H1 (cell line): ENCODE measurements at regions not wholly inside any gene's neighbourhood (a gene's known extent, or its start where the extent isn't known, plus 50 kb on each side); places are given as distances from the start of the nearest gene placed in this dataset.

Source experiments
- CTCF ChIA-PET: fragments of 300-600 bp; sonication (Branson Sonifier 250); formaldehyde crosslinking; loops from one replicate; lab custom pipeline; 2021; ENCODE audit not compliant: partially characterized antibody; lab: Charles Lee
- POLR2A ChIA-PET: fragments of 300-600 bp; sonication (Branson Sonifier 250); formaldehyde crosslinking; loops from one replicate; lab custom pipeline; 2021; ENCODE audit warnings: inconsistent platforms; ENCODE audit not compliant: partially characterized antibody; lab: Charles Lee
- DNase-seq, 2 experiments: peaks; one replicate each; pipeline versions ENCODE4 v3.0.0 to v3.0.0-alpha.2; 2010 to 2022; ENCODE audit warnings: low spot score in 2 of 2, low read depth in 1 of 2, mixed read lengths in 1 of 2
- FAIRE-seq: peaks from 2 replicates; lab custom pipeline; 2011; peaks lifted over from hg19 to GRCh38; lab: Jason Lieb, UNC
- H2AFZ ChIP-seq: 2 replicates; pipeline ENCODE4 v1.8.1; 2012; ENCODE audit warnings: low read length, inconsistent platforms
- H2AK5ac ChIP-seq: 2 replicates; pipeline ENCODE4 v1.6.1; 2013; ENCODE audit warnings: low read depth, low read length
- H2BK120ac ChIP-seq: replicated peaks from 2 replicates; pipeline ENCODE3; 2013; ENCODE audit warnings: low read depth, low read length, inconsistent platforms
- H2BK12ac ChIP-seq: 2 replicates; pipeline ENCODE4 v1.6.1; 2013; ENCODE audit warnings: low read depth, low read length
- H2BK15ac ChIP-seq: 2 replicates; pipeline ENCODE4 v1.6.1; 2013; ENCODE audit warnings: low read length
- H2BK20ac ChIP-seq: 2 replicates; pipeline ENCODE4 v1.6.1; 2013; ENCODE audit warnings: low read length
- H2BK5ac ChIP-seq: 2 replicates; pipeline ENCODE4 v1.6.1; 2013; ENCODE audit warnings: low read depth, low read length
- H3K14ac ChIP-seq: 2 replicates; pipeline ENCODE4 v1.6.1; 2013; ENCODE audit warnings: inconsistent platforms; ENCODE audit not compliant: insufficient read length
- H3K18ac ChIP-seq: 2 replicates; pipeline ENCODE4 v1.6.1; 2013; ENCODE audit warnings: low read length; ENCODE audit errors: extremely low read depth
- H3K23ac ChIP-seq: 2 replicates; pipeline ENCODE4 v1.6.1; 2013; ENCODE audit warnings: inconsistent platforms; ENCODE audit not compliant: insufficient read length
- H3K23me2 ChIP-seq: 2 replicates; pipeline ENCODE4 v1.6.1; 2013; ENCODE audit warnings: low read depth, low read length
- H3K27ac ChIP-seq: 2 replicates; pipeline ENCODE4 v1.6.1; 2011; ENCODE audit warnings: low read depth, low read length, inconsistent platforms
- H3K27me3 ChIP-seq, 4 experiments: replicated peaks in 1 of 4; 1 replicate in 1 of 4; 2 replicates in 3 of 4; pipeline versions ENCODE4 v1.6.1 to v1.8.1; 2011 to 2013; ENCODE audit warnings: low read length in 3 of 4, mild to moderate bottlenecking in 3 of 4, inconsistent platforms in 2 of 4, mixed read lengths in 2 of 4, moderate library complexity in 1 of 4; ENCODE audit not compliant: control insufficient read depth in 3 of 4, insufficient read depth in 3 of 4; ENCODE audit errors: extremely low read depth in 1 of 4
- H3K36me3 ChIP-seq, 4 experiments: 2 replicates each; pipeline versions ENCODE4 v1.6.1 to v1.8.1; 2011 to 2013; ENCODE audit warnings: mild to moderate bottlenecking in 4 of 4, low read length in 3 of 4, moderate library complexity in 2 of 4, control low read depth in 1 of 4, inconsistent platforms in 1 of 4; ENCODE audit not compliant: insufficient read depth in 4 of 4, control insufficient read depth in 2 of 4
- H3K4ac ChIP-seq: replicated peaks from 2 replicates; pipeline ENCODE3; 2013; ENCODE audit warnings: low read length, low read depth, mixed read lengths, inconsistent platforms; ENCODE audit not compliant: insufficient read length
- H3K4me1 ChIP-seq, 4 experiments: replicated peaks in 1 of 4; 1 replicate in 1 of 4; 2 replicates in 3 of 4; pipeline versions ENCODE4 v1.6.1 to v1.8.1; 2011 to 2013; ENCODE audit warnings: low read length in 3 of 4, inconsistent platforms in 2 of 4, mixed read lengths in 1 of 4; ENCODE audit not compliant: insufficient read depth in 4 of 4, control insufficient read depth in 3 of 4
- H3K4me2 ChIP-seq, 2 experiments: 2 replicates each; pipeline versions ENCODE4 v1.6.1 to v1.8.1; 2011 to 2013; ENCODE audit warnings: low read depth in 2 of 2, low read length in 2 of 2, control low read depth in 1 of 2, inconsistent platforms in 1 of 2, mild to moderate bottlenecking in 1 of 2; ENCODE audit not compliant: insufficient read depth in 1 of 2
- H3K4me3 ChIP-seq, 4 experiments: fragments of 200-600, 300-600 bp in 1 of 4; sonication (generic), shearing (Covaris generic), sonication (Bioruptor Twin) in 1 of 4; 2 replicates each; pipeline versions ENCODE4 v1.5.1 to v1.8.1; 2011 to 2016; ENCODE audit warnings: low read length in 4 of 4, low read depth in 3 of 4, control low read depth in 2 of 4, inconsistent platforms in 2 of 4, mild to moderate bottlenecking in 2 of 4, mixed read lengths in 1 of 4, moderate library complexity in 1 of 4; ENCODE audit not compliant: insufficient read depth in 2 of 4; ENCODE audit errors: extremely low read depth in 1 of 4
- H3K56ac ChIP-seq: replicated peaks from 2 replicates; pipeline ENCODE3; 2013; ENCODE audit warnings: low read depth, mild to moderate bottlenecking, mixed read lengths, low read length, inconsistent platforms; ENCODE audit not compliant: insufficient read length
- H3K79me1 ChIP-seq: 2 replicates; pipeline ENCODE4 v1.6.1; 2013; ENCODE audit warnings: low read depth, low read length, control low read depth
- H3K79me2 ChIP-seq, 2 experiments: 2 replicates each; pipeline versions ENCODE4 v1.6.1 to v1.8.1; 2012 to 2013; ENCODE audit warnings: low read length in 2 of 2, mild to moderate bottlenecking in 2 of 2, inconsistent platforms in 1 of 2; ENCODE audit not compliant: insufficient read depth in 2 of 2, control insufficient read depth in 1 of 2
- H3K9ac ChIP-seq, 4 experiments: replicated peaks in 1 of 4; 1 replicate in 1 of 4; 2 replicates in 3 of 4; pipeline versions ENCODE4 v1.6.1 to v1.8.1; 2011 to 2013; ENCODE audit warnings: low read depth in 3 of 4, low read length in 3 of 4, control low read depth in 2 of 4, mild to moderate bottlenecking in 2 of 4, moderate library complexity in 2 of 4, inconsistent platforms in 1 of 4; ENCODE audit errors: extremely low read depth in 1 of 4
- H3K9me3 ChIP-seq, 2 experiments: 2 replicates each; pipeline versions ENCODE4 v1.6.1 to v1.8.1; 2012 to 2013; ENCODE audit warnings: mild to moderate bottlenecking in 2 of 2, moderate library complexity in 2 of 2, control low read depth in 1 of 2, inconsistent platforms in 1 of 2, low read depth in 1 of 2, low read length in 1 of 2, mixed read lengths in 1 of 2; ENCODE audit not compliant: insufficient read depth in 2 of 2
- H4K20me1 ChIP-seq, 2 experiments: replicated peaks in 1 of 2; 2 replicates each; pipeline versions ENCODE3 to v1.8.1; 2011 to 2013; ENCODE audit warnings: inconsistent platforms in 2 of 2, low read length in 2 of 2, mild to moderate bottlenecking in 1 of 2; ENCODE audit not compliant: insufficient read depth in 2 of 2, control insufficient read depth in 1 of 2
- H4K5ac ChIP-seq: 2 replicates; pipeline ENCODE4 v1.6.1; 2013; ENCODE audit warnings: low read length, low read depth, mixed read lengths, inconsistent platforms; ENCODE audit not compliant: insufficient read length
- H4K8ac ChIP-seq: 2 replicates; pipeline ENCODE4 v1.8.0; 2013; ENCODE audit warnings: mild to moderate bottlenecking, moderate library complexity, low read length, inconsistent platforms; ENCODE audit not compliant: insufficient read depth; ENCODE audit errors: extremely low read depth
- H4K91ac ChIP-seq: replicated peaks from 2 replicates; pipeline ENCODE3; 2013; ENCODE audit warnings: low read length, mixed read lengths, inconsistent platforms; ENCODE audit not compliant: insufficient read length
- BRCA1 ChIP-seq: IDR thresholded peaks from 2 replicates; pipeline ENCODE4 v1.6.1; 2012; ENCODE audit warnings: low read depth, low read length, improper control_type of control experiment
- KDM1A ChIP-seq: fragments of 200-600, 300-600 bp; sonication (generic); IDR thresholded peaks from 2 replicates; pipeline ENCODE4 v1.7.1; 2016; ENCODE audit warnings: mild to moderate bottlenecking, low read length, borderline replicate concordance
- PHF8 ChIP-seq: fragments of 200-600 bp; sonication (generic); conservative IDR thresholded peaks from 2 replicates; pipeline ENCODE4 v1.7.1; 2012; ENCODE audit warnings: low read depth, mild to moderate bottlenecking, inconsistent platforms, low read length, moderate library complexity
- POLR2AphosphoS5 ChIP-seq: IDR thresholded peaks from 2 replicates; pipeline ENCODE4 v1.6.1; 2011; ENCODE audit warnings: low read depth, low read length
- POU5F1 ChIP-seq: IDR thresholded peaks from 2 replicates; pipeline ENCODE4 v1.6.1; 2011; ENCODE audit warnings: low read depth, mild to moderate bottlenecking, low read length, moderate library complexity
- RBBP5 ChIP-seq: IDR thresholded peaks from 2 replicates; pipeline ENCODE4 v1.7.1; 2012; ENCODE audit warnings: low read depth, mild to moderate bottlenecking, inconsistent platforms, low read length, moderate library complexity, borderline replicate concordance
- SP4 ChIP-seq: IDR thresholded peaks from 2 replicates; pipeline ENCODE4 v1.6.1; 2012; ENCODE audit warnings: low read length, inconsistent platforms
- TBP ChIP-seq: IDR thresholded peaks from 2 replicates; pipeline ENCODE4 v1.6.1; 2011; ENCODE audit warnings: low read depth, low read length, improper control_type of control experiment
- TEAD4 ChIP-seq: IDR thresholded peaks from 2 replicates; pipeline ENCODE4 v1.6.1; 2012; ENCODE audit warnings: low read depth, low read length, inconsistent platforms, mixed read lengths
- YY1 ChIP-seq: IDR thresholded peaks from 2 replicates; pipeline ENCODE4 v1.6.1; 2011; ENCODE audit warnings: low read depth, mild to moderate bottlenecking, low read length
- WGBS, 2 experiments: shearing (Covaris generic) in 1 of 2; methylation state at CpG; one replicate each; pipeline versions ENCODE4 v1.1.6 to v1.1.7; 2013 to 2015; ENCODE audit warnings: low lambda C conversion rate in 2 of 2, mixed read lengths in 2 of 2, inconsistent platforms in 1 of 2, low coverage in 1 of 2, missing lambda C conversion rate in 1 of 2; ENCODE audit not compliant: insufficient replicate concordance in 2 of 2, insufficient coverage in 1 of 2, insufficient read length in 1 of 2; ENCODE audit errors: extremely low coverage in 1 of 2, missing lambda C conversion rate in 1 of 2; 5-methylcytosine and 5-hydroxymethylcytosine counted together
- TF ChIP-seq, protein P1 (sequence below): IDR thresholded peaks from 2 replicates; pipeline ENCODE4 v1.6.1; 2011; ENCODE audit warnings: low read length, improper control_type of control experiment

DNA sequence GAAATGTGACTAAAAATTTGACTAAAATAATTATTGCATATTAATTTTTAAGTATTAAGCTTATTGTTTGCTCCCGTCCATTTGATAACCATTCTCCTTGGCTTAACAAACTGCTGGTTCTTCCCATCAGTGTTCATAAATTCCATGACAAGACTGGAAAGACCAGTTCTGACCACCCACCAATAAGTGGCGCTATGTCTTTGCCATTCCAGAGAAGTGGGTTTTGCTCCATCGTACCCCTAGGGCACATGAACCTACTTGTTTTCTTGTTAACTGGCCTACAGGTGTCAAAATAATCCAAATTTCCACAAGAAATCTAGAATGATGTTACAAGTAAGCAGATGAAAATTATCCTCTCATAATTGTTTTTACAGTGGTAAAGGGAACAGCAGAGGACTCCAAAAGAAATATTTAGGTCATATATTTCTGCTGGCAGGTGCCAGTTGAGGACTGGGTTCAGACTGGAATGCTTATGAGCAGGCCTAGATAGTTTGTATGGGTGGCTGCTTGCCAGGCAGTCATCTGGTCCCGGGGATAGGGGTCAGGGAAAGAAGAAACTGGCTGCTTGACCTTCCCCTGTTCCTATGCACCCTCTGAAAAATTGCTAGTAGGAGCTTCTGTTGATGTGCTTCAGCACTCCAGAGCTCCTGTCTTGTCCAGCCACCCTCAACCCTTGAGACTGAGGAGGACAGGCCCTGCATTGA lies 283.1 kb upstream of the ADAMTSL1 start:
- Histone ChIP-seq H3K4ac (no peak overlapping the region), H2BK120ac (no peak overlapping the region), H4K91ac (no peak overlapping the region), H3K27me3 (no peaks in the 10 kb centered on the region), H3K79me1 (no peaks in the 10 kb centered on the region), H3K4me2 (no peak overlapping the region), H4K20me1 (no peaks in the 10 kb centered on the region), H3K79me2 (no peaks in the 10 kb centered on the region), H4K5ac (no peak overlapping the region), H3K9me3 (no peaks in the 10 kb centered on the region), H3K56ac (no peak overlapping the region), H3K36me3 (no peaks in the 10 kb centered on the region), H2BK12ac (no peak overlapping the region), H2BK5ac (no peak overlapping the region), H3K4me3 (no peak overlapping the region), H4K8ac (no peak overlapping the region), H3K4me1 (no peaks in the 10 kb centered on the region), H2BK15ac (no peak overlapping the region), H3K18ac (no peak overlapping the region), H2AK5ac (no peak overlapping the region), H3K14ac (no peak overlapping the region), H3K9ac (no peak overlapping the region), H2AFZ (no peak overlapping the region), H3K23ac (no peak overlapping the region), H3K23me2 (no peaks in the 10 kb centered on the region; the same call in 1 of the 2 replicates), H3K27ac (no peak overlapping the region), H2BK20ac (no peak overlapping the region)
- POLR2A ChIA-PET: no interaction called here
- CTCF ChIA-PET: interaction anchor here (0.6 to 5.1 kb wide), 23 partner anchors 14 to 691 kb away, joined by 3 to 24 read pairs (median 4); no protein-coding TSS in a partner anchor
- DNase-seq (no peak), FAIRE-seq (peak; percentile 45)
- 91% methylated on average over 4 of the region's 4 CpGs; no CpG with 5 or more reads in 1 of the 2 experiments for WGBS, 2 experiments
- TF ChIP-seq, protein P1, sequence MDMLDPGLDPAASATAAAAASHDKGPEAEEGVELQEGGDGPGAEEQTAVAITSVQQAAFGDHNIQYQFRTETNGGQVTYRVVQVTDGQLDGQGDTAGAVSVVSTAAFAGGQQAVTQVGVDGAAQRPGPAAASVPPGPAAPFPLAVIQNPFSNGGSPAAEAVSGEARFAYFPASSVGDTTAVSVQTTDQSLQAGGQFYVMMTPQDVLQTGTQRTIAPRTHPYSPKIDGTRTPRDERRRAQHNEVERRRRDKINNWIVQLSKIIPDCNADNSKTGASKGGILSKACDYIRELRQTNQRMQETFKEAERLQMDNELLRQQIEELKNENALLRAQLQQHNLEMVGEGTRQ: no peak
- no peak for TF ChIP-seq POLR2AphosphoS5
- no peak for TF ChIP-seq TBP
- TF ChIP-seq TEAD4: 0 out of 2 replicates have a peak, but pooled peaks have one; percentile 26
- TF ChIP-seq SP4: no peak
- no peak for TF ChIP-seq PHF8
- TF ChIP-seq YY1: no peak
- TF ChIP-seq BRCA1: no peak
- no peak for TF ChIP-seq KDM1A
- TF ChIP-seq RBBP5: no peak
- no peak for TF ChIP-seq POU5F1
